ENCODE measurements at regions not wholly inside any gene's neighbourhood (a gene's known extent, or its start where the extent isn't known, plus 50 kb on each side); places are given as distances from the start of the nearest gene placed in this dataset.
A peak's percentile ranks its signal among the peaks of the same experiment; 100 is the strongest.

DNA sequence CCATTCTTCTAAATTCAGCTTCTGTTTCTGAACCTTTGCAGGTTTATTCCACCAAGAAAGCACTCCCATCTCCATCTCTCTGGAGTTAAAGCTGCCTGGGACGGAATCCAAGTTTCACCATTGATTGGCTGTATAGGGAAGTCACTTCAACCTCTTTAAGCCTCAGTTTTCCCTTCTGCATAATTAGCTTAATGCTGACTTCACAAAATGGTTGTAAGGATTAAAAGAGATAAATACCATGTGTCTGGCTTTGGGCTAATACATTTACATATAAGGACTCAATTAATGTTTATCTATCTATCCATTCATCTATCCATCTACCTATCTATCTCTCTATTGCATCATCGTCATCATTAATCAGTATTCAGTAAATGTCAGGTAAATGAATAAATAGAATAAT lies 629.6 kb upstream of the MGMT start:
- no peak for DNase-seq

- no peak for DNase-seq
Measured at GRCh38 chr10:128839134-128839533, 627.9 kb upstream of the MGMT start.

- no peak for DNase-seq
Measured at GRCh38 chr10:128839701-128840100, 627.3 kb upstream of the MGMT start.

- no peak for DNase-seq
Measured at GRCh38 chr10:128843972-128844371, 623.1 kb upstream of the MGMT start.

- DNase-seq = no peak
Measured at GRCh38 chr10:128846927-128847326, 620.1 kb upstream of the MGMT start.

GRCh38 chr10:128848810-128849209 lies 618.2 kb upstream of the MGMT start:
- no peak for DNase-seq

GRCh38 chr10:128850647-128851046 lies 616.4 kb upstream of the MGMT start:
- no peak for DNase-seq

GRCh38 chr10:128851281-128851680 lies 615.8 kb upstream of the MGMT start:
- DNase-seq = no peak

GRCh38 chr10:128851726-128852125 lies 615.3 kb upstream of the MGMT start:
- DNase-seq = no peak

DNA sequence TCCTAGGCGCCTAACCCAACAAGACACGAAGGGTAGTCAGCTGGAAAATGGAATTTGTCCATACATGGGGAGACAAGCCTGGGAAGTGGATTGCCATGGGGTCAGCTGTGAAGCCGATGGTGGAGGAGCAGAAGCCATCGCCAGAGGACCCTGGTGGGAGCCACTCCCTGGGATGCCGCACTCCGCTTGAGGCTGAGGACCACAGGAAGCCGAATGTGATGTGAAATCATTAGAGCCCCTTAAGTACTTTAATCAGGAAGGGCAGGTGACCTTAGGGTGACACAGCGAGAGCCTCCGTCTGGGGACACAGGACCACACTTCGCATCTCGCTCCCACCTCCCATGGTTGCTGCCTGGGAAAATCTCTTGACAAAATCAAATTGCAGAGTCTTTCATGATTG lies 614.6 kb upstream of the MGMT start:
- DNase-seq = no peak

DNA sequence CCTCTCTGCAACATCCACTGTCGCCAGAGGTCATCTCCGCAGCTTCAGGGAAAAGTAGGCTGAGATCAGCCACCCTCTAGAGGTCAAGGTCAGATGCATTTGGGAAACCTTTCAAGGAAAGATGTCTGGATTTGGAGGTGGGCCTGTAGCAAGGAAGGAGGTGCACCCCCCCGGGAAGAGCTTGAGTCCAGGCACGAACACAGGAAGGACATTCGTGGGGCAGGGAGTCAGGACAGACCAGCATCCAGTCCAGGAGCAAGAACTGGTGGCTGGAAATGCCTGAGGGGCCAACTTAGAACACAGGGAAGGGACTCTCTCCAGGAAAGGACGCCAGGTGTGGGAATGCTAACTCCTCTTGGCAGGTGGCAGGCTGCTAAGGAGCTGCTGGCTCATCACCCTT lies 614.1 kb upstream of the MGMT start:
- no peak for DNase-seq

DNA sequence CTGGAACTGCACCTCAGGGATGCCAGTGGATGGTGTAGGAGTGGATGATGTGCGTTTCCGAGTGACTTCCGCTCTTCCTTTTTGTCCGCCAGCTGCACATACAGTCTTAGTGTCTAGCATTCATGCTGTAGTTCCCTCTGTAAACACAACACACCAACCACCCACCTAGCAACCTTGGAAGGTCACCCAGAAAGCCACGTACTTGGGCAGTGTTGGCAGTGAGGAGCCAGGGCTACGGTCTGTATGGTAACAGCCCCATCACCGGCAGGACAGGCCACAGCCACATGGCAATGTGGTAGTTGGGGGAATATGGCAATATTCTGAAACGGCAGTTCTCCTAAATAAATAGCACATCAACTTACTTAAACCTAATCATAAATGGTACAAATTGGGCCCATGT lies 613.5 kb upstream of the MGMT start:
- no peak for DNase-seq

- no peak for DNase-seq
Measured at GRCh38 chr10:128854204-128854603, 612.8 kb upstream of the MGMT start.

- DNase-seq = no peak
Measured at GRCh38 chr10:128854963-128855362, 612.1 kb upstream of the MGMT start.

- DNase-seq = no peak
Measured at GRCh38 chr10:128855618-128856428, 611.2 kb upstream of the MGMT start.

- peak; percentile 12 for DNase-seq
Measured at GRCh38 chr10:128859738-128860386, 607.2 kb upstream of the MGMT start.

DNA sequence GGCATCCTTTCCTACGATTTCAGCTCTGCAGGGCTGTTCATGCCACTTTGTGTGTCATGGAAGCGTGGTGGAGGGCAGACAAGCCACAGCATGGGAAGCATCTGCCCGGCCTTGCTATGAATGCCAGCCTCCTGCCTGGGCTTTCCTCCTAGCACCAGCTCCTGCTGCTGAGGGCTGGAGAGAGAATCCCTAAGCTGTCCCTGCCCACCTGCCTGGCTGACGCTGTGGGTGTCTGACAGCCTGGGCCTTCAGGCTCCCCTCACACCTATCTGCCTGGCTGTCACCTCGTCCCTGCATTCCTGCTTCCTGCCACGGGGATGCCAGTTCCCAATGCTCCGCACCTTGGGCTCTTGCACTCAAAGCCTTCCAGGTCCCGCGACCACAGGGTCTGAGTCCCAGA lies 606.5 kb upstream of the MGMT start:
- DNase-seq = no peak

DNA sequence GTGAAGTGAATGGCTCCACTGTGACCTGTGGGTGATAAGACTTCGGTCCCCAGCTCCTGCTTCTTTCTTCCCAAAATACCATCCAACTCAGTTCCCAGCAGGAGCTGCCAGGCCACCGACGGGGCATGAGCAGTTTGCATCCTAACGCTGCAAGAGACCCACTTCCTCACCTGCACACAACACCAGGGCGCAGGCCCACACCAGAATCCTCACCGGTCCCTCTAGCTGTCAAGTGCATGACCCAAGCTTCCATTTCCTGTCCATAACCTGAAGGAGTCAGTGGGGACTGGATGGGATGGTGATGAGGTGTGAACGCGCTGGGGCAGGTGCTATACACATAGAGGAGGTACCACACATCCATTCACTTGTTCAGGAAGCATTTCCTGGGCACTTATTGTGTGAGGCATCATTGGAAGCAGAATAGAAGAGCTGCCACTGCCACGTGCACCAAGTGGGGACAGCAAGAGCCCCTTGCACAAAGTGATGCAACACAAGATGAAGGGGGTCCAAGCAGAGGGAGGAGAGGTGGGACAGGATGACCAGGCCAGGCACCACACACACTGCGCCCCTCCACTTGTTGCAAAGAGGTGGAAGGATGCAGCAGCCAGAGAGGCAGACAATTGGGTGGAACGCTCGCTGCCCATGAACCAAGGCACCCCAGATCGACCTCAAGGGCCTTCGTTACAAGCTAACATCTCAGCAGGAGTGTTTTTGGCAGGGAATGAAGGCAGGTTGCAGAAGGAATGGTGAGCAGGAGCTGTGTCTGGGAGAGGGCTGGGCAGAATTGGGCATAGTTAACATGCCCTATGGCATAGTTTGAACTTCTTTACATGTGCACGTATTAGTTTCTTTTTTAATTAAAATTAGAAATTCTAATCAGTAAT lies 605.8 kb upstream of the MGMT start:
- no peak for DNase-seq

- DNase-seq = no peak
Measured at GRCh38 chr10:128863411-128863810, 603.6 kb upstream of the MGMT start.

DNA sequence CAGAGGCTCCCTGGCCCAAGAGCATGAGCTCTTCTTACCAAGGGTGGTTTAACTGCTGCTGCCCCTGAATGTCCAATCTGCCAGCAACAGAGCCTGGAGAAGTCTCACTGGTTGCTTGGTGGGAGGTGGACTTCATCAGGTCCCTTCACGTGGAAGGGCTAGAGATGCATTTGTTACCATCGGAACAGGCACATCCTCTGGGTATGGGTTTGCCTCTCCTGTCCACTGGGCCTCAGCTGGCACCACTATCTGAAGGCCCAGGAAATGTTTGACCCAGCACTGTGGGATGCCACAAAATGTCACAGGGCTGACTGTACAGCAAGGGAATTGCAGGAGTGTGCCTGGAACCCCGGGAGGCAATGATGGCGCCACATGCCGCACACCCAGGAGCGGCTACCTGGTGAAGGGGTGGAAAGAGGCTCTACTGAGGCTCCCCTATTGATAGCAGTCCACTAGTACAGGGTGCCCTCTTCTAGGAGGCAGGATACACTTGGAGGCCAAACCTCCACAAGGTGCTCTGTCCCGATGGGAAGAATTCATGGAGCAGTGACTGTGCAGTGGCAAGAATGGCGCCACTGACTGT lies 603.1 kb upstream of the MGMT start:
- no peak for DNase-seq

DNA sequence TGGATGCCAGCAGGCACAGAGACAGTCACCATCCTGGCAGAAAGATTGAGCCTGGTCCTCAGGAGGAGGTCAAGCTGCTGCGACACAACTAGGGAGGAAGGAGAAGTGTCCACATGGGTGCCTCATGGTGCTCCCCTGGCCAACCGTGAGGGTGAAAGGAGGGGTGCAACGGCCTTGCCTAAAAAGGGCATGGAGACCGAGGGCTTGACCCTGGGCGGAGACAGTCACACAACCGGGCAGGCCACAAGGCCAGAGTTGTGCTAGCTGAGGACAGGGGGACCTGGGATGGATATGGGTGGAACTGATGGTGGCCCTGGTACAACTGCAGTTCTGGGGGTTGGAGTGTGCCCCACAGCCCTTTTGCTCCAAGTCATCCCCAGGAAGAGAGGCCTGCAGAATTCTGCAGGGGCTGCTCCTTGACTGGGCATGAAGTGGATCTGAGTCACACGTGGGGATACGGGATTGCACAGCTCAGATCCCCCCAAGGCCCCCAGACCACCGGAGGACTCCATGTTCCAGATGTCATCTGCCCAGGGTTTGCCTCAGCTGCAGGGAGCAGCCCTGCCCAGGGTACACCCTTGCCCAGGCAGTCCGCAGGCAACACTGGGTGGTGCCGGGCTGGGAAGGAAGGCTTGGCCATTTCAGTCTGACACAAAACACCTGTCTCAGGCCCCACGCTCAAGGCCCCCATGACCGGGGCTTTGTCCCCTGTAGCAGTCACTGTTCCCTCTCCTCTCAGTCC lies 602.3 kb upstream of the MGMT start:
- no peak for DNase-seq

DNA sequence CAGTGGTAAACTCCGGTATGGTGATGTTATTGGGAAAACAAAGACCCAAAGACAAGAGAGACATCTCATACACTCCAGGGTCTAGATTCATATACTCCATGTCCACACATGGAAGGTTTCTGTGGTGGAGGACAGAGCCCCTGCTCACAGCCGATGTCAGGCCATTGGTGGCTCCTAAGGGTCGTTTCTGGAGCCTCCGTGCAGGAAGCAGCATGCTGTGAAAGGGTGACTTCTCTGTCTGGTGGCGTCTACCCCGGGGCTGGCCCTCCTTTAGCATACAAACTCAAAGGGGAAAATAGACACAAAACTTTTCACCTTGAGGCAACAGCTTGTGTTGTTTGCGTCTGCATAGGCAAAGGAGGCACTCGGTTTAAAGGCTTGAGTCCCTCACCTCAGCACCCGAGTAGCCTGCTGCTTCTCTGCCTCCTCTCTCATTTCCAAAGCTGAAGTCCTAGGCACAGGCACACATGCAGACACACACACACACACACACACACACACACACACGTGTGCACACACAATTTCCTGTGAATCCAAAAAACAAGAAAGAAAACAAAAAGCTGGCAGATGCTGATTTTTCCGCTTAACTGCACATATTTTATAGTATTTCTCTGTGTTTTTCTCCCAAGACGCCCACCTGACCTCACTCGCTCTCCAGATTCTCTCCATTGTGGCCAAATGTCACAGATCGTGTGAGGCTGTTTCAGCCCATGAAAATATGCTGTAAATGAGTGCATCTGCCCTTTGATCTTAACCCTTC lies 601.4 kb upstream of the MGMT start:
- DNase-seq = no peak
